ENCODE measurements at regions not wholly inside any gene's neighbourhood (a gene's known extent, or its start where the extent isn't known, plus 50 kb on each side); places are given as distances from the start of the nearest gene placed in this dataset.

GRCh38 chr2:198701481-198701880 lies 756.3 kb downstream of the SATB2 start:
- Mint-ChIP-seq H3K9me3 (no peaks in the 10 kb centered on the region), H3K36me3 (ENCODE audit: low read depth) (no peaks in the 10 kb centered on the region), H3K4me3 (no peak overlapping the region), H3K27me3 (no peaks in the 10 kb centered on the region), H3K4me1 (no peaks in the 10 kb centered on the region), H3K27ac (no peak overlapping the region)
- DNase-seq: no peak
- intact Hi-C loops (cut with micrococcal nuclease): no loop called here

DNA sequence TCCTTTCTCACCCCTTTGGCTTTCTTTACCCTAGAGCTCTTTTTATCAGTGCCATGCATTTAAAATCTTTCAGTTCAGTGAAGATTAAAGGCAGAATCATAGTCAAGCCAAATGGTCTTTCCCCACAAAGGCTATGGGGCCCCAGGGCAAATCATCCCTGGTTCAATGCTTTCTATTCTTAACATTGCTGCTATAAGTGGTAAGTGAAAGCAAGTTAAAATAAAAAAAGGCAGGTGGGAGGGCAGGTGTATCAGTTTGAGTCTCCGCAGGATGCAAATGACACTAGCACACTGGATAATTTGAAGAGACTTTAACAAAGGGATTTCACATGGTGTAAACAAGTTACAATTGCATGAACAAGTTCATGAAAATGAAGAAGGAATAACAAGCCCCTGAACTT lies 757.4 kb downstream of the SATB2 start:
- Mint-ChIP-seq H3K36me3 (ENCODE audit: low read depth) (no peaks in the 10 kb centered on the region), H3K27me3 (no peaks in the 10 kb centered on the region), H3K4me1 (no peaks in the 10 kb centered on the region), H3K9me3 (no peaks in the 10 kb centered on the region), H3K4me3 (no peak overlapping the region), H3K27ac (no peak overlapping the region)
- DNase-seq: no peak
- intact Hi-C loops (cut with micrococcal nuclease): no loop called here

DNA sequence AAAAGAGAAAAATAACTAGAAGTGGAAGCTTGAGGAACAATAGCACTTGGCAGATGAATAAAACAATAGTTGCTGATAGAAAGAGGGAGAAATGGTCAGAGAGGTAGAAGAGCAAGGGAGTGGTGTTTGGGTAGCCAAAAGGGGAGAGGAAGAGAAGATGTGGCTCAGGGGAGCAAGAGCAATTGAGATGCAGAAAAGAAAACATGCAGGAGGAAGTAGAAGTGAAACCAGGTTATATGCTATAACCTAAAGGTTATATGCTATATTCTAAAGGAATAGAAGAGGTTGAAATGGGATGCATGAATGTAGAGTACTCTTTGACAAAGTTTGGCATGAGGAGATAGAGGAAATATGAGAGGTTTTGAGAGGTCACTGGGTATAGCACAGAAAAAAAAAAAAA lies 759.5 kb downstream of the SATB2 start:
- Mint-ChIP-seq H3K36me3 (ENCODE audit: low read depth) (no peaks in the 10 kb centered on the region), H3K27me3 (no peaks in the 10 kb centered on the region), H3K27ac (no peak overlapping the region), H3K9me3 (no peaks in the 10 kb centered on the region), H3K4me3 (no peak overlapping the region), H3K4me1 (no peaks in the 10 kb centered on the region)
- intact Hi-C loops (cut with micrococcal nuclease): no loop called here
- no peak for DNase-seq

- Mint-ChIP-seq H3K4me3 (no peak overlapping the region), H3K9me3 (no peaks in the 10 kb centered on the region), H3K36me3 (ENCODE audit: low read depth) (no peaks in the 10 kb centered on the region), H3K4me1 (no peaks in the 10 kb centered on the region), H3K27me3 (no peaks in the 10 kb centered on the region), H3K27ac (no peak overlapping the region)
- no peak for DNase-seq
- intact Hi-C loops (cut with micrococcal nuclease): no loop called here
Measured at GRCh38 chr2:198697794-198698193, 759.9 kb downstream of the SATB2 start.

DNA sequence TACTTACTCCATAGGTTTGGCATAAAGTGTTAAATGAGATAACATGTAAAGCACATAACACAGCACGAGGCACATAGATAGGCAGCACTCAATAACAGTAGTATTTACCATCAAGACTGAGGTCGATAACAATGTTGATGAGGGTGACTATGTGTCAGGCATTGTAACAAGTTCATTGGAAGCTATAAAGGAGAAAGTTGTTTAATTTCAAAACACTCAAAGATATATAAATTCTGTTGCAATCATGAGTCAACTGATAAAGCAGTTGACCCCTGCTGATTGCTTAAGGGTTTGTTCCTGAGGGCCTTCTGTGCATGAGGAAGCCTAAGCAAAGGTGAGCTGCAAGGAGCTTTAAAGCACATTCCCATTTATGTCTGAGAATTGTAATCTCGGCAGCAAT lies 760.5 kb downstream of the SATB2 start:
- intact Hi-C loops (cut with micrococcal nuclease): no loop called here
- Mint-ChIP-seq H3K36me3 (ENCODE audit: low read depth) (no peaks in the 10 kb centered on the region), H3K4me3 (no peak overlapping the region), H3K4me1 (no peaks in the 10 kb centered on the region), H3K27ac (no peak overlapping the region), H3K27me3 (no peaks in the 10 kb centered on the region), H3K9me3 (no peaks in the 10 kb centered on the region)
- DNase-seq: no peak

DNA sequence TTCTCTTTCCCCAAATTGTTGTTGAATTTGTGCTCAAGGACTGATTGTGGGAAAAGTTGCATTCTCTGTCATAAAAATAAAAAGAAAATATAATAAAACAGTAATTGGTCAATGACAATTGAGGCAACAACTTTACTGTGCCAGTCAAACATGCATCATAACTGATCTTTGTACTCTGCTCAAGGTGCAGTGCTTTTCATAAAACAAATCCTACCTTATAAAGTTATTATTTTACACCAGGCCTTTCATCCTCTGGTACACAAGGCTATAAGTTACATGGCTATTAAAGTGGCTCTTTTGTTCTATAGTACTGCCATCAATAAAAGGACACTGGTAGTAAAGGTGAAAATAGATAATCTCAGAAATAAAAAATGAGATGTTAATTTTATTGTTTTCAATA lies 761.9 kb downstream of the SATB2 start:
- Mint-ChIP-seq H3K4me3 (no peak overlapping the region), H3K27ac (no peak overlapping the region), H3K36me3 (ENCODE audit: low read depth) (no peaks in the 10 kb centered on the region), H3K9me3 (no peaks in the 10 kb centered on the region), H3K4me1 (no peaks in the 10 kb centered on the region), H3K27me3 (no peaks in the 10 kb centered on the region)
- intact Hi-C loops (cut with micrococcal nuclease): no loop called here
- no peak for DNase-seq

DNA sequence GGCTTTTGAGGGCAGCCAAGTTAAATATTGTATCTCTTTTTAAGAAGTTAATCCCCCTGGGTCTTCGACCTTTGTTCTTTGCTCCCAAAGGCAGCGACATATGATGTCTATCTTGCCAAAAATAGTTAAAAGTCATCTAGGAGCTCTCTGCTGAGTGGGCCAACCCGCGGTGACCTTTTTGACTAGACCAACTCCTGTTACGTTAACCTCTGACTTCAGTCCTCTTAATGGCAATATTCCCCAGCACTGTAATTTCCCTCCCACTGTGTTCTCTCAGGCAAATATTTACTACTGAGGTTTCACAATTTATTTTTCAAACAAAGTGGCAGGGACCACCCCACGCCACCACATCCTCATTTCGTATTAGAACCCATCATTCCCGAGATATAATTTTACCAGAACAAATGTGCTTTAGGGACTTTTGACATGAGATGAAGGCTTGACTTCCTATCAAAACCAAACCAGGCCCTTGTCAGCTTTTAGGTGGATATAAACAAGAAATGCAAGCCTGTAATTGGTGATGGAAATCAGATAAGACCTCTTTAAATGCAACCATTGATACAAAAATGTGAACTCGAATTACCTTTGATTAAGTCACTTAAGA lies 764.7 kb downstream of the SATB2 start:
- no peak for DNase-seq
- no peak overlapping the region for H3K27ac Mint-ChIP-seq
- H3K4me1 Mint-ChIP-seq: no peaks in the 10 kb centered on the region
- intact Hi-C loops (cut with micrococcal nuclease): no loop called here
- H3K36me3 Mint-ChIP-seq (ENCODE audit: low read depth): no peaks in the 10 kb centered on the region
- H3K9me3 Mint-ChIP-seq: no peaks in the 10 kb centered on the region
- H3K4me3 Mint-ChIP-seq: no peak overlapping the region
- no peaks in the 10 kb centered on the region for H3K27me3 Mint-ChIP-seq

- DNase-seq: no peak
- Mint-ChIP-seq H3K4me1 (no peaks in the 10 kb centered on the region), H3K36me3 (ENCODE audit: low read depth) (no peaks in the 10 kb centered on the region), H3K27me3 (no peaks in the 10 kb centered on the region), H3K4me3 (no peak overlapping the region), H3K9me3 (no peaks in the 10 kb centered on the region), H3K27ac (no peak overlapping the region)
- intact Hi-C loops (cut with micrococcal nuclease): no loop called here
Measured at GRCh38 chr2:198691236-198691635, 766.5 kb downstream of the SATB2 start.

DNA sequence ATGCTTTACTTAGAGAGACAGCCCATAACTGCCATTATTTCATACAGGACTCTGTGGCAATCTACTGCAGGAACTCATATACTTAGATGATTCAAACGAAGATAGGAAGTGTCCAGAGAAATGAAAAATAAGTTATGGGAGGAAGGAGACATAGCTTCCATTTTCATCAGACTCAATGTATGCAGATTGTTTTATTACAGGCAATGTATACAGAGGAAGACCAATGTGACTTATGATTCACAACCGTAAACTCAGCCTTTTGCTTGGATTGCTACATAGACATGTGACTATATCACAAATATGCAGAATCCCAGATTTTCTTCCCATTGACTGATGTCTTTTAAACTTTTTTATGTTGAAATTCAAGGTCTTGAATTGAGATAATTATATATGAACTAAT lies 793.4 kb downstream of the SATB2 start:
- DNase-seq: no peak
- Mint-ChIP-seq H3K36me3 (ENCODE audit: low read depth) (no peaks in the 10 kb centered on the region), H3K27me3 (no peaks in the 10 kb centered on the region), H3K27ac (no peak overlapping the region), H3K9me3 (no peaks in the 10 kb centered on the region), H3K4me1 (no peaks in the 10 kb centered on the region), H3K4me3 (no peak overlapping the region)
- intact Hi-C loops (cut with micrococcal nuclease): no loop called here

GRCh38 chr2:198662905-198663304 lies 794.8 kb downstream of the SATB2 start:
- H3K36me3 Mint-ChIP-seq (ENCODE audit: low read depth): no peaks in the 10 kb centered on the region
- no peak for DNase-seq
- H3K27ac Mint-ChIP-seq: no peak overlapping the region
- no peaks in the 10 kb centered on the region for H3K27me3 Mint-ChIP-seq
- no peak overlapping the region for H3K4me3 Mint-ChIP-seq
- H3K4me1 Mint-ChIP-seq: no peaks in the 10 kb centered on the region
- intact Hi-C loops (cut with micrococcal nuclease): no loop called here
- H3K9me3 Mint-ChIP-seq: no peaks in the 10 kb centered on the region

DNA sequence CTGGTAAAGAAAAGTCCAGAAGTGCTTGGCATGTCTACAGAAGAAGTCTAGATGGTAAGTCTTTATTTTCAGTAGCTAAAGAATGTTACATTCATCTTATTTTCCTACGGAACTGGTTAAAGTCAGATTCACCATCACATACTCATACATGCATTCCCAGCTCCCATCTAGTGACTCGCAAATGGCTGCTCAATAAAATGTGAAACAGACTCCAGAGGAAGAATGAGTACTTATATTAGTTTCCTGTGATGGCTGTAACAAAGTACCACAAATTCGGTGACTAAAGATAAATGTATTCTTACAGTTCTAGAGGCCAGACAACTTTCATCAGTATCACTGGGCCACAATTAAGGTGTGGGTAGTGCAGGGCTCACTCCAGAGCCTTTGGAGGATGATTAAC lies 797.2 kb downstream of the SATB2 start:
- intact Hi-C loops (cut with micrococcal nuclease): no loop called here
- H3K27ac Mint-ChIP-seq: no peak overlapping the region
- no peaks in the 10 kb centered on the region for H3K27me3 Mint-ChIP-seq
- no peaks in the 10 kb centered on the region for H3K9me3 Mint-ChIP-seq
- H3K36me3 Mint-ChIP-seq (ENCODE audit: low read depth): no peaks in the 10 kb centered on the region
- H3K4me3 Mint-ChIP-seq: no peak overlapping the region
- no peak for DNase-seq
- H3K4me1 Mint-ChIP-seq: no peaks in the 10 kb centered on the region

DNA sequence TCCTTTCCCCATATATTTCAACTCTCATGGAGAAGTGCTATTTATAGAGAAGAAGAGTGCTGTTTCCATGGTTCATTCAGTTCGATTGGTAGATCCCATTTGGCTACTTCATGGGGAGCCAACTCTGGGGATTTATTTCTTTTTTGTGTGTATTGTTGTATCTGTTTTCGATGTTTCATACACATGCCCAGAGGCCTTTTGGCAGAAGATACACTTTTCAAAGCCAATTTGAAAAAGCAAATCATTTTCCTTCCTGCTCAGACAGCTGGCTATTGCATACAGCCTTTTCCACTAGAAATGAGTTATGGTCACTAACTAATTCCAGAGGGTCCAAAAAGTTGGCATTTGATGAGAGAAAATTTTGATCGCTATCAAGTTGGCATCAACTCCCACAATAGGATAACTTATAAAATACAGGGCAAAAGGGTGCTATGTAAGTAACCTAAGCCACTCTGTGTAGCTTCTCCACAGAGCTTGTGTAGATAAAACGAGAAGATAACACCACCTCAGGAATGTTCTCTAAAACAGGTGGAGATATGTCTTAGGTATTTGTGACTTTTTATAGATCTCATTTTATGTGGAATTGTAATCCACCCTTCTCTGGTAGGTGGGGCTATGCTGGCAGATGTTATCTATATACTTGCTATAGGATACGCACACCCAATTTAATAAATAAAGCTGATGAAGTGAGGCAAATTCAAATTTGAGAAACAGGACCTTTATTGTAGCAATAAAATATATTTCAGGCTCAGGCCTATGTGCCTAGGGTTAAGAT lies 798.5 kb downstream of the SATB2 start:
- H3K27ac Mint-ChIP-seq: no peak overlapping the region
- no peak overlapping the region for H3K4me3 Mint-ChIP-seq
- no peaks in the 10 kb centered on the region for H3K4me1 Mint-ChIP-seq
- intact Hi-C loops (cut with micrococcal nuclease): no loop called here
- DNase-seq: no peak
- H3K27me3 Mint-ChIP-seq: no peaks in the 10 kb centered on the region
- no peaks in the 10 kb centered on the region for H3K9me3 Mint-ChIP-seq
- H3K36me3 Mint-ChIP-seq (ENCODE audit: low read depth): no peaks in the 10 kb centered on the region

- intact Hi-C loops (cut with micrococcal nuclease): no loop called here
- DNase-seq: no peak
- H3K36me3 Mint-ChIP-seq (ENCODE audit: low read depth): no peaks in the 10 kb centered on the region
- H3K4me3 Mint-ChIP-seq: no peak overlapping the region
- H3K27ac Mint-ChIP-seq: no peak overlapping the region
- no peaks in the 10 kb centered on the region for H3K9me3 Mint-ChIP-seq
- H3K4me1 Mint-ChIP-seq: no peaks in the 10 kb centered on the region
- no peaks in the 10 kb centered on the region for H3K27me3 Mint-ChIP-seq
Measured at GRCh38 chr2:198657512-198658121, 800.1 kb downstream of the SATB2 start.

DNA sequence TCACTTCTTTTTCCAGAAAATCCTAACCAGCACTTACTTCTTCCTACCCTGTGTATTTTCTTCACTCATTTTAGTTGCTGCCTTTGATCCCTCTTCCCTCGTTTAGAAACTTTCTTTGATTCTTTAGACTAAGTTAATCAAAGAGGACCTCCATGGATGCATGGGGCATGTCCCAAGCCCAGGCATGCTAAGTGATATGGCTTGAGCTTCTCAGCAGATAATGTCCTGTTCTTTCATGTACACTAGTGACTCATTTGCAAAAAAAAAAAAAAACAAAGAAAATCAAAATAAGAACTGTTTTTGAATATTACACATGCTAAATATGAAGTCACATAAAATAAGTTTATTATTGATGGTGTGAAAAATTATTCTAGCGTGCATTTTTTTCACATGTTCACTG lies 800.9 kb downstream of the SATB2 start:
- H3K4me1 Mint-ChIP-seq: no peaks in the 10 kb centered on the region
- DNase-seq: no peak
- no peaks in the 10 kb centered on the region for H3K9me3 Mint-ChIP-seq
- no peak overlapping the region for H3K4me3 Mint-ChIP-seq
- no peaks in the 10 kb centered on the region for H3K36me3 Mint-ChIP-seq (ENCODE audit: low read depth)
- no peak overlapping the region for H3K27ac Mint-ChIP-seq
- intact Hi-C loops (cut with micrococcal nuclease): no loop called here
- H3K27me3 Mint-ChIP-seq: no peaks in the 10 kb centered on the region

Measured in activated CD4-positive, alpha-beta T cell treated with anti-CD3 and anti-CD28 coated beads, Interleukin-2, amount 10 ng/mL, durations not matched to agents 24 days and 14 days (primary cell).